Stomach smooth muscle (tissue), 2 donors: ENCODE measurements at regions not wholly inside any gene's neighbourhood (a gene's known extent, or its start where the extent isn't known, plus 50 kb on each side); places are given as distances from the start of the nearest gene placed in this dataset.

Experiments used
- H3K27ac ChIP-seq: one replicate; pipeline ENCODE4 v1.7.0; 2013; ENCODE audit warnings: mild to moderate bottlenecking, low read length, inconsistent platforms
- H3K27me3 ChIP-seq, 2 donors: one replicate each; pipeline ENCODE4 v1.7.0; 2013; ENCODE audit warnings: low read length in 2 of 2; ENCODE audit not compliant: insufficient read depth in 2 of 2, control insufficient read depth in 1 of 2
- H3K36me3 ChIP-seq, 2 donors: one replicate each; pipeline ENCODE4 v1.7.0; 2013; ENCODE audit warnings: low read length in 2 of 2; ENCODE audit not compliant: control insufficient read depth in 2 of 2, insufficient read depth in 2 of 2
- H3K4me1 ChIP-seq: one replicate; pipeline ENCODE4 v1.7.0; 2013; ENCODE audit warnings: low read length; ENCODE audit not compliant: control insufficient read depth, insufficient read depth
- H3K4me3 ChIP-seq, 2 donors: one replicate each; pipeline ENCODE4 v1.7.0; 2013; ENCODE audit warnings: low read length in 2 of 2
- H3K9ac ChIP-seq, 2 donors: one replicate each; pipeline ENCODE4 v1.7.0; 2013; ENCODE audit warnings: low read length in 2 of 2, mild to moderate bottlenecking in 1 of 2
- H3K9me3 ChIP-seq, 2 donors: one replicate each; pipeline ENCODE4 v1.7.0; 2013; ENCODE audit warnings: low read length in 2 of 2; ENCODE audit not compliant: control insufficient read depth in 2 of 2
- donor health status: healthy.
- donor health status: Pancreatic carcinoma.

DNA sequence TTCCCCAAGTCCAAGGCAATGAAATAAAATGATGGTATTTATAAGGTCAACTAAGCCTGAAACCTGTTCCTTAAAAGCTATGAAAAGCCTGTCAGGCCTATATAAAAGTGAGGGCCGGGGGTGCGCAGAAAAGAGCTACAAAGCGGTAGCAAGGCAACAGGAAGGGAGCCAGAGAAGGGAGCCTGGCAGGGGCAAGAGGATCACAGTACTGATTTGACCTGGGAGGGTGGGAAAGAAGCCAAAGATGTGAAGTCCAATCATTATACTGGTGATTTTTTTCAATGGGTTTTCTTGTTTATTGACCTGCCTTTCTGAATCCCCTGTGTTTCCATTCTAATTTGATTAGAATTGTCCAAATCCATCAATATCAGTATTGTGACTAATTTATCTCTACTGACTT is 64.3 kb upstream of the STT3B start:
- Histone ChIP-seq H3K9ac (no peak overlapping the region), H3K4me1 (no peaks in the 10 kb centered on the region), H3K27ac (no peak overlapping the region), H3K9me3 (no peaks in the 10 kb centered on the region), H3K36me3 (no peaks in the 10 kb centered on the region), H3K4me3 (no peak overlapping the region), H3K27me3 (no peaks in the 10 kb centered on the region)

DNA sequence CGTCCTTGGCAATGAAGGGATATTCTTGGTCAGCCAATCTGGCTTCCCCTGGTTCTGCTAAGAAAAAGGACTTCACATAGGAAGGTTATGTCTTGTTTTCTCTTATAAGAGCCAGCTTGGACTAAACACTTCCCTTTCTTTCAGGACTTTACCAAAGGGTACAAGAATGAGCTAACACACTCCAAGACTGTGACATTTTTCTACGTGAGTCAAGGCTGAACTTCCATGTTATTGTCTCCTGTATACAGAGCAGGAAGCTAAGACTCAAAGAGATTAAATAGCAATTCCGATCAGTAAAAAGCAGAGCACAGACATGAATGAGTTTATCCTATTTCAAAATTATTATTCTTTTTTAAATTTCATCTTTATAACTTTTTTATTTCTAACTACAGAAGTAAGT is 63.3 kb upstream of the STT3B start:
- Histone ChIP-seq H3K9ac (no peak overlapping the region), H3K27ac (no peak overlapping the region), H3K4me3 (no peak overlapping the region), H3K27me3 (no peaks in the 10 kb centered on the region), H3K36me3 (no peaks in the 10 kb centered on the region), H3K4me1 (no peaks in the 10 kb centered on the region), H3K9me3 (no peaks in the 10 kb centered on the region)

DNA sequence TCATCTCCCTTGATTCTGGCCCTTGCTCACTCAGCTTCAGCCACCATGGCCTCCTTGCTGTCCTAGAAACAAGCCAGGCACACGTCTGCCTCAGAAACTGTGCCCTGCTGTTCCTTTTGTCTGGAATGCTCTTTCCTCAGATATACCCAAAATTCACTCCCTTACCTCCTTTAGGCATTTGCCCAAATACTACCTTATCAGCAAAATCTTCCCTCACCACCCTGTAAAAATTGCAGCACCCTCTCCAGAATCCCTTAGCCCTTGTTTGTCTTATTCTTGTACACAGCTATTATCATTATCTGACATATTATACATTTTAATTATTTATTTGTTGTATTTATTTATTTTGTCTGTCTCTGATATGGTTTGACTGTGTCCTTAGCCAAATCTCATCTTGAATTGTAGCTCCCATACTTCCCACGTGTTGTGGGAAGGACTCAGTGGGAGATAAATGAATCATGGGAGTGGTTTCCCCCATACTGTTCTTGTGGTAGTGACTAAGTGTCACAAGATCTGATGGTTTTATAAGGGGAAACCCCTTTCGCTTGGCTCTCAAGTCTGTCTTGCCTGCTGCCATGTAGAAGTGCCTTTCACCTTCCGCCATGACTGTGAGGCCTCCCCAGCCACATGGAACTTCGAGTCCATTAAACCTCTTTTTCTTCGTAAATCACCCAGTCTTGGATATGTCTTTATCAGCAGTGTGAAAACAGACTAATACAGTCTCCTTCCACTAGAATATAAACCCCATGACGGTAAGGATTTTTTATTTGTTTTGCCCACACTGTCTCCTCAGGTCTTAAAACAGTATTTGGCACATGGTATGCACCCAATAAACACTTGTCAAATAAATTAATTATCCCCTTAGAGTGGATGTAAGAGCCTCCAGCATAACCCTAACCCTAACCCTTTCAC is 60.0 kb upstream of the STT3B start:
- no peaks in the 10 kb centered on the region for H3K36me3 ChIP-seq
- H3K4me1 ChIP-seq: no peaks in the 10 kb centered on the region
- no peak overlapping the region for H3K9ac ChIP-seq
- H3K27me3 ChIP-seq: no peaks in the 10 kb centered on the region
- H3K4me3 ChIP-seq: no peak overlapping the region
- no peak overlapping the region for H3K27ac ChIP-seq
- H3K9me3 ChIP-seq: no peaks in the 10 kb centered on the region

DNA sequence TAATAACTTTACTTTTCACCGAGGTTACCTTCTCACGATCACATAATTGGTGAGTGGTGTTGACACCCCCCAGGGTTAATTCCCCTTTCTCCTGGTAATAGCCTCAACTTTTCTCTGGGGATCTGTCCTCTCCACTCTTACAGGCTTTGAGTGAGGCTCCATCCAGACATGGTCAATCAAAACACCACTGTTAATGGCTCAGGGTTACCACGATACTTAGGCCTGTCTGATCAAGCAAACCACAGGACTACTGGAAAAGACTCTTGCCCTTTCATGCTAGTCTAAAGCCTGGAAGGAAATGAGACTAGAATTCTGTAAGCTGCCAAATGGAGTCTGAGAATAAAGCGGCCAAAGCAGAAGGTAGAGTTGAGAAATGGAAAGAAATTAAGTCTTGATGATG is 56.5 kb upstream of the STT3B start:
- Histone ChIP-seq H3K4me1 (no peaks in the 10 kb centered on the region), H3K27me3 (no peaks in the 10 kb centered on the region), H3K9me3 (peaks cover 0 to 5% of the 10 kb centered on the region in 2 donors), H3K27ac (no peak overlapping the region), H3K4me3 (no peak overlapping the region), H3K9ac (no peak overlapping the region), H3K36me3 (no peaks in the 10 kb centered on the region)

DNA sequence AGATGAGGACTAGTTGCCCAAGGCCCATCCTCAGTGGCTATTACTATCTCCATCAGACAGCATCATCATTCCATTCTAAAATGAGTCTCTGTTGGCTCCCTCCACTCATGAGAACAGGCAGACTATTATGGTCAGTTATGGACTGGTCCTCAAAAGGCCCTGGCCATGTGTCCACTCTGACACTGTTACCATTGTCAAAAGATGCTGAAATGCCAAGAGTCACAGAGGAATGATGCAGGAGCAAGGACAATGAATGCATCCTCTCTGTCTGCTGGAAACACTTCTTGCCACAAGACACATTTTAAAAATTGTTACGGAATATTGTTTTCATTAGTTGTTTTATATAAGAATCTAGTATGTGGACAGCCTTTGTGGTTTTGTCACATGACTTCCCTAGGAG is 53.3 kb upstream of the STT3B start:
- Histone ChIP-seq H3K4me1 (no peaks in the 10 kb centered on the region), H3K4me3 (no peak overlapping the region), H3K27ac (no peak overlapping the region), H3K9me3 (peaks cover 0 to 5% of the 10 kb centered on the region in 2 donors), H3K36me3 (no peaks in the 10 kb centered on the region), H3K27me3 (no peaks in the 10 kb centered on the region), H3K9ac (no peak overlapping the region)

DNA sequence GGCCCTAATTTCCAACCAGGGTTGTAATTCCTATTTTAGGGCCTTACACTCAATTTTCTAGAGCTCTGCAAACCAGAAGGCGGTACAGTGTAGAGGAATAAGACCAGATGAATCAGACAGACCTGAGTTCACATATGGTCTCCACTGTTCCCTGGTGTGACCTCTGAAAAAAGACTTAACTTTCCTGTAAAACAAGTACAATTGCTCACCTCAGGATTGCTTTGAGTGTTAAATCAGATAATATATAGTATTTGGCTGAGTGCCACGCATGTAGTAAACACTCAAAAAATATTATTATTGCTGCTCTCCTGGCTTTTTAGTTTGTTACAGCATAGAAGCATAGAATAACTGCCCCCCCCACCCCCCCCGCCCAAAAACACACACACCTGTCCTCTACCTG is 51.0 kb upstream of the STT3B start:
- Histone ChIP-seq H3K36me3 (no peaks in the 10 kb centered on the region), H3K27me3 (no peaks in the 10 kb centered on the region), H3K4me3 (no peak overlapping the region), H3K9me3 (peaks cover 0 to 5% of the 10 kb centered on the region in 2 donors), H3K4me1 (no peaks in the 10 kb centered on the region), H3K9ac (no peak overlapping the region), H3K27ac (no peak overlapping the region)

GRCh38 chr3:31482493-31483200 is 50.1 kb upstream of the STT3B start:
- Histone ChIP-seq H3K36me3 (no peaks in the 10 kb centered on the region), H3K27ac (no peak overlapping the region), H3K27me3 (no peaks in the 10 kb centered on the region), H3K9ac (no peak overlapping the region), H3K9me3 (peaks cover 0 to 5% of the 10 kb centered on the region in 2 donors), H3K4me3 (no peak overlapping the region), H3K4me1 (no peaks in the 10 kb centered on the region)
